Esophagus mucosa (tissue), 1 donor: ENCODE measurements at regions not wholly inside any gene's neighbourhood (a gene's known extent, or its start where the extent isn't known, plus 50 kb on each side); places are given as distances from the start of the nearest gene placed in this dataset.

Experiments used
- ATAC-seq: fragments of 200-7000 bp; cut with Tn5 transposase; one replicate; pipeline ENCODE4 v1.9.1; 2020
- donor health status: DM: yes; HTN: yes; CAD: no.

DNA sequence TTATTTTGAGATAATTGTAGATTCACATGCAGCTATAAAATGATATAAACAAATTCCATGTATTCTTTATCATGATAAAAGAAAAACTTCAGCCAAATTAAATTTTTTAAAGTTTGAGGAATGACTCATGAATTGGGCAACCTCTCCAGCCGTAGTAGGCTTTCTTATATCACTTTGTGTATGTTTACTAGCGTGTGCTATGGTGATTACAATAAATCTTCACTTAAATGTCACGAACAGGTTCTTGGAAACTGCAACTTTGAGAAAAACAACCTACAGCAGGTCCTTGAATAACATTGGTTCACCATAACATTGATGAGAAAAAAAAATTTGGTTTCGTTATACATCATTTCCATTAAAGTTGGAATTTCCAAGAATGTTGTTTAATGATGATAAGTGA is 730.9 kb upstream of the TYRP1 start:
- no peak for ATAC-seq

DNA sequence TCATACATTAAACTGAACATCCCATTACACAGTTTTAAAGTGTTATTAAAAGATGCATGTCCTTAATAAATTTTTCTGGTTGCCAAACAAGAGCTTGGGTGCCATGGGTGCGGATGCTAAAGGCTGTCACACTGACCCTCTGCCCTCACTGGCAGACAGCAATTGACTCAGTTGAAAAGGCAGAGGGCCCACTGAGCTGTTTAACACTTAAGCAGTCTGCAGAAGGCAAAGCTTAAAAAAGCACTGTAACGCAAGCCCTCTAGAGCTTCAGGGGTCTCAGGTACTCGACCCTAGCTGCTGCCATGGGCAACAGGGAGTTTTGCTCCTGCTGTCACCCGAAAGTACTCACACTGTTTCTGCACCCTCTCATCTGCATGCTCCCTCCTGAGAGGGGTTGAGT is 726.4 kb upstream of the TYRP1 start:
- no peak for ATAC-seq

DNA sequence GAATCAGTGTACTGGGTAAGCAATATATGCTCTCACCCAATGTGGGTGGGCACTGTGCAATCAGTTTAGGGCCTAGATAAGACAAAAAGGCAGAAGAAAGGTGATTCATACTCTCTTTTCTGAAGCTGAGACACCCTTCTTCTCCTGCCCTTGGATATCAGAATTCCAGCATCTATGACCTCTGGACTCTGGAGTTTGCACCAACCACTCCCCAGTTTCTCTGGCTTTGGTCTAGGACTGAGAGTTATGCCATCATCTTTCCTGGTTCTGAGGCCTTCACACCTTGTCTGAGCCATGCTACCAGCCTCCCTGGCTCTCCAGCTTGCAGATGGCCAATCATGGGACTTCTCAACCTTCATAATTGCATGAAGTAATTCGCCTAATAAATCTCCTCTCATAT is 724.6 kb upstream of the TYRP1 start:
- ATAC-seq = no peak

- ATAC-seq = no peak
These were observed 720.2 kb upstream of the TYRP1 start for GRCh38 chr9:11973011-11973410.

- ATAC-seq = no peak
These were observed 719.7 kb upstream of the TYRP1 start for GRCh38 chr9:11973511-11973910.

- no peak for ATAC-seq
These were observed 700.3 kb upstream of the TYRP1 start for GRCh38 chr9:11992866-11993265.

- ATAC-seq = no peak
These were observed 678.7 kb upstream of the TYRP1 start for GRCh38 chr9:12014488-12014887.

- no peak for ATAC-seq
These were observed 639.0 kb upstream of the TYRP1 start for GRCh38 chr9:12054235-12054634.

- ATAC-seq = no peak
These were observed 636.3 kb upstream of the TYRP1 start for GRCh38 chr9:12056874-12057273.

DNA sequence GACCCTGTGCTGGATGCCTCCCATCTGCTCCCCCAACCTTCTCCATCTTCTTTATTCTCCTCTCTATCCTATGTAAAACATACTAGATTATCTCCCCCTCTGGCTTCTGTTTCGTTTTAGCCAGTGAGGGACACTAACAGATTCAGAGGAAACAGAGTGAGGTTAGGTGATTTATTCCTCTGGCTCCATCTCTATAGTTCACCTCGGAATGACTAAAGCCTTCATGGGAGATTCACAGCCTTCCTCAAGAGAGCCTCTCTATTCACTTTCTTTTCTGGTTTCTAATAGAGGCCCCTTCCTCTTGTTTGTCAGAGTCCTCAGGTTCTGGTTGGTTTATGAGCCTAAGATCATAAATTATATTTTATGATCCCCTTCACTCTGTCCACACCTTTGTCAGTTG is 633.1 kb upstream of the TYRP1 start:
- no peak for ATAC-seq

DNA sequence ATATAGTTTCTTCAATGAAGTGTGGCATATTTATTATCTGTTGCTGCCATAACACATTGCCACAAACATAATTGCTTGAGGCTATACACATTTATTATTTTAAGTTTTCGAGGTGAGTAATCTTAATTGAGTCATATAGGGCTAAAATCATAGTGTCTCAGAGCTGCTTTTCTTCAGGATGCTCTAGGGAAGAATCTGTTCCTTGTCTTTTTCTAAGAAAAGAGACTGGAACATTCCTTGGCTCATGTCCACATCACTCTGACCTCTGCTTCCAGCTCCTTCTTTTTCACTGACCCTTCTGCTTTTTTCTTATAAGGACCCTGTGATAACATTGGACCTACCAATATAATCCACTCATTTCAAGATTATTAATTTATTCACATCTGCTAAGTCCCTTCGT is 632.4 kb upstream of the TYRP1 start:
- ATAC-seq = no peak

DNA sequence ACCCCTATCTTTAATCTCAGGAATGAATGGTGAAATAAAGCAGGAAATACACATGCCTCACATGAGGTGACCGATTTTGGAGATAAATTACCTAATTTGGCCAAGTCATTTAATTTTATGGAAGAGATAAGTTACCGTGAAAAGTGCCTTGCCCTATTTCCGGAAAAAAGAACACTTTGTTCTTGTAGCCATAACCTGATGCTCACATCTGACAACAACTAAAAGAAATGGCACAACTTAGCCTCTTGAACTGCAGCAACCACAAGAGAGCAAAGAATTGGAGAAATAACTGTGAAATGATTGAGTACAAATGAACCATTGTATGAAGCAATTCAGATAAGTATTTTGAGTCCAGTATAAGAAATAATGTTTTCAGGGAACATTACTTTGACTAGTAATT is 628.1 kb upstream of the TYRP1 start:
- ATAC-seq = no peak

DNA sequence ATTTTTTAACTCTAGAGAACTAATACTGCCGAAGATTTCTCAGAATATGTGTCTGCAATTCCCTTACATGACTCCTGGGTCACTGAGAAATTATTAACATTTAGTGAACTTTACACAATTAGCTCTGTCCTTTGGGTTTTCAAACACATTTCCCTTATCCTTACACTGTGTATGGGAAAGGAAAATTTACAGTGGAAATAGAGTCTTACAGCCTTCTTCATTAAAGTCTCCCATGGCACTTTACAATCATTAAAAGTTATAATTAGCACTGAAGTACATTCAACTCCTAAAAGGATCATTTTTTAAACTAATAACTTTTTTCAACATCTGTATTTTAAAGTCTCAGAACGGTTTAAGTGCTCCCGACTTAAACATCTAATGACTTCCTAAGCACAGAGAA is 627.5 kb upstream of the TYRP1 start:
- no peak for ATAC-seq

GRCh38 chr9:12066455-12067035 is 626.6 kb upstream of the TYRP1 start:
- ATAC-seq = no peak

- ATAC-seq = no peak
These were observed 623.8 kb upstream of the TYRP1 start for GRCh38 chr9:12069366-12069765.

DNA sequence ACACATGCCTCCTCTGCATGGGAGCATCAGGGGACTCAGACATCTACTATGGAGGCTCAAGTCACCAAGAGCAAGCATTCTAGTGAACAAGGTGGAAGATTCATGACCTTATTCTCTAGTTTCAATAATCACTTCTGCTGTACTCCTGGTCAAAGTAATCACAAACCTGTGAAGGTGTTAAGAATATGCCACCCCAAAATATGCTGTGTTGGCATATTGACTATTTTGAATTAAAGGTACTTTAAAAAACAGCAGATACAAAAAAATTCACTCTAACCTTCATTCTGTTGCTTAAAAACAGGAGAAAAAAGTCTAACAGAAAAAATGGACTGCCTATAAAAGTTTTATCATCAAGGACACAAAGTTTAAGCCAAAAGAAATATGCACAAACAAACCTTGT is 607.8 kb upstream of the TYRP1 start:
- ATAC-seq = no peak

GRCh38 chr9:12091865-12092527 is 601.2 kb upstream of the TYRP1 start:
- ATAC-seq = no peak

DNA sequence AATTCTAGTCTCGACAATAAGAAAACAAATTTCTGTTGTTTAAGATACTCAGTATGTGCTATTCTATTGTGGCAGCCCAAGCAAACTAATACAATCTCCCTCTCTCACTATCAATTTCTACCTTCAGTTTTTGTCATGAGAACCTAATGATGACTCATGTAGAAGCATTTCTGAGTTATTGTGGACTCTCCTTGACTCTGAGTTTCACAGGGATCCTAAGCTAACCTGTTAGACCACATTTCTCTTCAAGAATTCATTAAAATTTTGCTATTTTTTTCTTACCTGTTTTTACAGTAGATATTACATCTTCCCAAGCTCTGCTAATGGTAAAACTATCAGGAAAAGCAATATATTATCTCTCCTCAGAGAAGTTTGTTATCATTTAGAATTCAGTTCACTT is 599.1 kb upstream of the TYRP1 start:
- no peak for ATAC-seq

GRCh38 chr9:12095931-12096330 is 597.3 kb upstream of the TYRP1 start:
- no peak for ATAC-seq

GRCh38 chr9:12133416-12133815 is 559.8 kb upstream of the TYRP1 start:
- no peak for ATAC-seq

DNA sequence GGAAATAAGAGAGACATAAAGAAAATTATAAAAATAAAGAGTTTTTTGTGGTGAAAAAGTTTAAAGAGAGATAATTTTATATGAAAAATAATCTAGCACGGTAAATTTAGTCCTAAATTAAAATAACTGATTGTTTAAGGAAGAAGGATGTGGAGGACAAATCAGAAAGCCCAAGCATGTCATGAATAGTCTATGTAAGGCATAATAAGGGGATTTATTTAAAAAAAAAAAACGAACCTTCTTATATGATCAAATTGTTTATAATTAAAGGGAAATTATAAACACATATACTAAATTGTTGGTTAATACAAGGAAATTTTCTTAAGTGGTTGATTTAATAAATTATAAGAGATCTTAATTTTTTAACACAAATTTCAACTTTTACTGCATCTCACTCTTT is 551.8 kb upstream of the TYRP1 start:
- no peak for ATAC-seq

DNA sequence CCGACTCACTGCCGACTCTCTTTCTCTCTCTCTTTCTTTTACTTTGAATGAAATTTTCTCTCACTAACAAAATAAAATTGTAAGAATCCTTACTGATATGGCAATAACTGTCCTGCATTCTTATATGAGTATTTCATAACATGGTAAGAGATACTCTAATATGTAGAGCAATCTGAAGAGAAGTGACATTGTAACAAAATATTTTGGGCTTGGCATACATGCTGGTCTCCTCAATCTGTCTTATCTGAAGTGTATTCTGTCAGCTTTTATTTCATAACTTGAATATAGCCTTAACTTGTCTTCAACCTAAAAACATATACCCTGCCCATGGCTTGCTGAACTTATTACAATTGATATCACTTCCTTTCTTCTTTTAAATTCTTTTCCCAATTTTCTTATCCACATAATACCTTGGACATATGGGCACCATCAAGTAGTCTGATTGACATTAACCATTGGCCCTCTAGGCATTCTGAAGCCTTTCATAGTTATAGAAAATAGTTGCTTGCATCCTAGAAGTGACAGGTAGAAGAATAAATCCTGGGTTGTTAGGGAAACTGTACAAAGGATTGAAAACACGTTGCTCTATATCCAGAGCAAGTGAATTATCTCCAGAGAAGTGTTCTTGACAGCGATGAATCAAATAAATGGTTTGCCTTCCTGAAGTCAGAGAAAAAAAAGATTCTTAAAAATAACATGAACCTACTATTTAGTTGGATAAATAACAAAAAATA is 537.6 kb upstream of the TYRP1 start:
- ATAC-seq = no peak

DNA sequence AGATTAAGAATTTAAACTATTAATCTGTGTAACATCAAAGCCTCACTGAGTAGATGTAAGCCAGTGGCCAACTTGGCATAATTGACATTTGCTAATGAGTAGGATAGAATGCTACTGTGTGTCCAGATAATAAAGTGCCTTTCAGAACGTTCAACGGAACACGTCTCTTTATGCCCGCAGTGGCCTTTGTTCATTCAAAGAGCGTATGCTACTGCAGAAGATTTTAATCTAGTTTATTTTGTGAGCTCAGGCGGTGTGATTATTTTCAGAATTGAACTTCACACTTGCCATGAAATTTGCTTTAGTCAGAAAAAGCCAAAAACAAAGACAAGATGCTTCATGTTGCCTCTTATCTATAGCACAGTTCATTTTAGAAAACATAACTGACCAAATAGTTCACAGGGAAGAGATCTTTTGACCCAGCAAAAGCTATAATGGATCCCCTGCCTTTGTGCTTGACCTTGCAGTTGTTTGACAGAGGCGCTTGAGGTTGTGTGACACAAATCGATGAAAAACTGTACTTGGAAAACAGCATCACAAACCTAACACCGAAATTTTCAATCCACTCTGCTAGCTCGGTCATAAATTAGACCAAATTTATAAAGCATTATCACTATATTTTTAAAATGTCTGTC is 530.9 kb upstream of the TYRP1 start:
- no peak for ATAC-seq
